ENCODE measurements at regions not wholly inside any gene's neighbourhood (a gene's known extent, or its start where the extent isn't known, plus 50 kb on each side); places are given as distances from the start of the nearest gene placed in this dataset.
A peak's percentile ranks its signal among the peaks of the same experiment; 100 is the strongest.

DNA sequence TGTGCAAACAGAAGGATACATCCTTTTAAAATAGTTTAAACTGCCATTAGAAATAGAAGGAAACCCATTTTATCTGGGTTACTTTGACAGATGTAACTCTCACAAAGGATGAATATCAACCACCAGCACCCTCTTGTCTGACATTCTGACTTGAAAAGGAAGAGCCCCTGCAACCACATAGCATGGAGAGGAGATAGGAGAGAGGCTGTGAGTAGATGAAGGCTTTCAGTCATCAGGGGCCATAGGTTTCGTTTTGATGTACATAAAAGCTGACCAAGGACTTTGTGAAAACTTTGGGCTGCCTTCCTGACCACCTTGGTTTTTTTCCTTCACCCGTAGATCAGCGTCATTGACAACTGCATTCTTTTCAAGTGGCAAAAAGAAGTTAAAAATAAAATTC, 211.6 kb upstream of the PRPS1L1 start:
- TF ChIP-seq POLR2A (IDR thresholded peaks at IDR 0.05) = no peak
- TF ChIP-seq, protein P1, sequence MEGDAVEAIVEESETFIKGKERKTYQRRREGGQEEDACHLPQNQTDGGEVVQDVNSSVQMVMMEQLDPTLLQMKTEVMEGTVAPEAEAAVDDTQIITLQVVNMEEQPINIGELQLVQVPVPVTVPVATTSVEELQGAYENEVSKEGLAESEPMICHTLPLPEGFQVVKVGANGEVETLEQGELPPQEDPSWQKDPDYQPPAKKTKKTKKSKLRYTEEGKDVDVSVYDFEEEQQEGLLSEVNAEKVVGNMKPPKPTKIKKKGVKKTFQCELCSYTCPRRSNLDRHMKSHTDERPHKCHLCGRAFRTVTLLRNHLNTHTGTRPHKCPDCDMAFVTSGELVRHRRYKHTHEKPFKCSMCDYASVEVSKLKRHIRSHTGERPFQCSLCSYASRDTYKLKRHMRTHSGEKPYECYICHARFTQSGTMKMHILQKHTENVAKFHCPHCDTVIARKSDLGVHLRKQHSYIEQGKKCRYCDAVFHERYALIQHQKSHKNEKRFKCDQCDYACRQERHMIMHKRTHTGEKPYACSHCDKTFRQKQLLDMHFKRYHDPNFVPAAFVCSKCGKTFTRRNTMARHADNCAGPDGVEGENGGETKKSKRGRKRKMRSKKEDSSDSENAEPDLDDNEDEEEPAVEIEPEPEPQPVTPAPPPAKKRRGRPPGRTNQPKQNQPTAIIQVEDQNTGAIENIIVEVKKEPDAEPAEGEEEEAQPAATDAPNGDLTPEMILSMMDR (IDR thresholded peaks at IDR 0.05) = no peak
- Histone ChIP-seq H3K4me1 (no peaks in the 10 kb centered on the region), H3K4me3 (no peak overlapping the region), H3K36me3 (no peaks in the 10 kb centered on the region), H3K9me3 (no peaks in the 10 kb centered on the region), H3K27ac (no peak overlapping the region), H3K27me3 (no peaks in the 10 kb centered on the region)
- intact Hi-C loops (cut with DNase I; ENCODE audit: low total_unique reads) = no loop called here
- DNase-seq = no peak

- intact Hi-C loops (cut with DNase I; ENCODE audit: low total_unique reads) = no loop called here
- H3K27ac ChIP-seq = no peak overlapping the region
- no peaks in the 10 kb centered on the region for H3K27me3 ChIP-seq
- TF ChIP-seq, protein P1 (IDR thresholded peaks at IDR 0.05) = no peak
- TF ChIP-seq POLR2A (IDR thresholded peaks at IDR 0.05) = no peak
- no peaks in the 10 kb centered on the region for H3K36me3 ChIP-seq
- H3K4me1 ChIP-seq = no peaks in the 10 kb centered on the region
- no peaks in the 10 kb centered on the region for H3K9me3 ChIP-seq
- H3K4me3 ChIP-seq = no peak overlapping the region
- DNase-seq = no peak
Measured at GRCh38 chr7:18241543-18242231, 214.0 kb upstream of the PRPS1L1 start.

- TF ChIP-seq, protein P1 (IDR thresholded peaks at IDR 0.05) = no peak
- no peak for TF ChIP-seq POLR2A (IDR thresholded peaks at IDR 0.05)
- no peak for DNase-seq
- intact Hi-C loops (cut with DNase I; ENCODE audit: low total_unique reads) = no loop called here
- H3K36me3 ChIP-seq = no peaks in the 10 kb centered on the region
- H3K9me3 ChIP-seq = no peaks in the 10 kb centered on the region
- no peaks in the 10 kb centered on the region for H3K4me1 ChIP-seq
- H3K27me3 ChIP-seq = no peaks in the 10 kb centered on the region
- no peak overlapping the region for H3K27ac ChIP-seq
- H3K4me3 ChIP-seq = no peak overlapping the region
Measured at GRCh38 chr7:18243731-18244130, 216.1 kb upstream of the PRPS1L1 start.

- H3K9me3 ChIP-seq = no peaks in the 10 kb centered on the region
- H3K4me3 ChIP-seq = no peak overlapping the region
- H3K36me3 ChIP-seq = no peaks in the 10 kb centered on the region
- DNase-seq = no peak
- H3K27ac ChIP-seq = no peak overlapping the region
- intact Hi-C loops (cut with DNase I; ENCODE audit: low total_unique reads) = no loop called here
- TF ChIP-seq, protein P1 (IDR thresholded peaks at IDR 0.05) = no peak
- TF ChIP-seq POLR2A (IDR thresholded peaks at IDR 0.05) = no peak
- no peaks in the 10 kb centered on the region for H3K4me1 ChIP-seq
- no peaks in the 10 kb centered on the region for H3K27me3 ChIP-seq
Measured at GRCh38 chr7:18250133-18250532, 222.5 kb upstream of the PRPS1L1 start.

- Histone ChIP-seq H3K27me3 (no peaks in the 10 kb centered on the region), H3K9me3 (no peaks in the 10 kb centered on the region), H3K36me3 (no peaks in the 10 kb centered on the region), H3K4me3 (no peak overlapping the region), H3K4me1 (peaks cover 0 to 4% of the 10 kb centered on the region in 2 donors), H3K27ac (peak overlapping the region in 1 of 2 donors; percentile 35)
- intact Hi-C loops (cut with DNase I; ENCODE audit: low total_unique reads) = no loop called here
- peak in 1 of 2 donors; percentile 17 for DNase-seq
- TF ChIP-seq, protein P1 (IDR thresholded peaks at IDR 0.05) = no peak
- no peak for TF ChIP-seq POLR2A (IDR thresholded peaks at IDR 0.05)
Measured at GRCh38 chr7:18257711-18258110, 230.1 kb upstream of the PRPS1L1 start.
